ENCODE measurements at regions not wholly inside any gene's neighbourhood (a gene's known extent, or its start where the extent isn't known, plus 50 kb on each side); places are given as distances from the start of the nearest gene placed in this dataset.

DNA sequence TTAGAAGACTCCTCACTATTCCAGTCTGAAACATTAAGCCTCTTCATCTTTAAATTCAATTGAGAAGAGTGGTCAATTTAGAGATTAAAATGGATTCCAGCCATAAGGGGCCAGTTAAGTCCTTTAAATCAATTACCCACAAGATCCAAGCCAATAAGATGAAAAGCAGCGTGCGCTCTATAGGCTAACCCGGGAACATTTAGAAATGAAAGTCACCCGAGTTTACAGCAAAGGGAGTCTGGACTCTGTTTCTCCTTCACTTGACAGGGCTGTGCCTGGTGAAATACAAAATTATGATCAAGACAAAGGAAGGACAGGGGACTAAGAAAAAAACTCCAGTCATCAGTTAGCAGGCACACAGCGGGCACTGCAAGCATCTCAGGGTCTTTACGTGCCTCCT, 393.7 kb downstream of the QKI start:
- Histone ChIP-seq H3K4me1 (ENCODE audit: insufficient read depth, low read length) (peaks cover 12% of the 10 kb centered on the region), H3K36me3 (ENCODE audit: insufficient read depth, low read length) (no peaks in the 10 kb centered on the region), H3K4me3 (ENCODE audit: low read length) (no peak overlapping the region), H3K9me3 (ENCODE audit: low read length) (no peaks in the 10 kb centered on the region), H3K27me3 (ENCODE audit: insufficient read depth, low read length) (no peaks in the 10 kb centered on the region), H2AFZ (ENCODE audit: low read depth, low read length) (no peak overlapping the region)

DNA sequence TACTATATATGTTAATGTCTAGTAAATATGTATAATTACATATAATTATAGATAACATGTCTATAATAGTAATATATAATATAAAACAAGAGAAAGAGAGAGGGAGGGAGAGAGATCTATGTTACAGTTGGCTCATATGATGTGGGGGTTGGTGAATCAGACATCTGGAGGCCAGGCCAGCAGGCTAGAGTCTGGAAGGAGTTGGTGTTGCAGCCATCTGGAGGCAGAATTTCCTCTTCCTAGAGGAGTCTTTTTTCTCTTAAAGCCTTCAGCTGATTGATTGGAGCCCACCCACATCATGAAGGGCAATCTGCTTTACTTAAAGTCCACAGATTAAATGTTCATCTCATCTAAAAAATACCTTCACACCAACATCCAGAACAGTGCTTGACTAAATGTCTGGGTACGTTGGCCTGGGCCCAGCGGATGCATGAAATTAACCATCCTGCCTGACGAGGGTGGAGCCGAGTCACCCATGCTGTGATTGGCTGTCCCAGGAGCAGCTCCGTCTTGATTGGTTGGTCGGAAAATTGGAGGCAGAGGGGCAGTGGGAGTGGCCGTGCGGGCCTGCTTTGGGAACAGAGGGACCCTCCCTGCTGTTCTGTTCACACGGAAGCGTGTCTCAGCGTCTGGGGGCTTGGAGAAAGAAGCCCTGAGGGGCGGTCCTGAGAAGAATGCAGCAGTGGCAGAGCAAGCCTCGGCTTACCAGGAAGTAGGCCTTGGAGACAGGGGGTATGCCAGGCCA, 392.4 kb downstream of the QKI start:
- H2AFZ ChIP-seq (ENCODE audit: low read depth, low read length) = no peak overlapping the region
- H3K36me3 ChIP-seq (ENCODE audit: insufficient read depth, low read length) = no peaks in the 10 kb centered on the region
- H3K4me3 ChIP-seq (ENCODE audit: low read length) = no peak overlapping the region
- H3K4me1 ChIP-seq (ENCODE audit: insufficient read depth, low read length) = peaks cover 12% of the 10 kb centered on the region
- H3K27me3 ChIP-seq (ENCODE audit: insufficient read depth, low read length) = no peaks in the 10 kb centered on the region
- no peaks in the 10 kb centered on the region for H3K9me3 ChIP-seq (ENCODE audit: low read length)

DNA sequence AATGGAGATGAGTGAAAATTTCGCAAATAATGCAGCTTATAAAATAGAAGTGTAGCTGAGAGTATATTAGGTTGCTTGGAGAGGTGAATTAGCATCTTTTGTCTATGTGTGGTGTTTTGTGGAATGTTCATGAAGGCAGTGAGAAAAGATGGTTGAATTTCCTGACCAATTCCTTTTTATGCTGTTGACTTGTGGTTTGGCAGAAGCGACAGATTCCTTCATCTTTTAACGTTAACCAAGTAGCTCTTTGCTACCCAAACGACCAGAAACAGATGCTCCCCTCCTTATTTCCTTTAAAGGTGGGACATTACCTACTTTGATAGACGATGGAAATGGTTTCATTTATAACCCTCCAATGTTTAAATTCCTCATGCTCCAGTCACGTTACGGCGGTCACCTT, 390.5 kb downstream of the QKI start:
- Histone ChIP-seq H3K36me3 (ENCODE audit: insufficient read depth, low read length) (no peaks in the 10 kb centered on the region), H3K4me3 (ENCODE audit: low read length) (no peak overlapping the region), H3K27me3 (ENCODE audit: insufficient read depth, low read length) (no peaks in the 10 kb centered on the region), H3K4me1 (ENCODE audit: insufficient read depth, low read length) (peaks cover 12% of the 10 kb centered on the region), H2AFZ (ENCODE audit: low read depth, low read length) (no peak overlapping the region), H3K9me3 (ENCODE audit: low read length) (no peaks in the 10 kb centered on the region)

DNA sequence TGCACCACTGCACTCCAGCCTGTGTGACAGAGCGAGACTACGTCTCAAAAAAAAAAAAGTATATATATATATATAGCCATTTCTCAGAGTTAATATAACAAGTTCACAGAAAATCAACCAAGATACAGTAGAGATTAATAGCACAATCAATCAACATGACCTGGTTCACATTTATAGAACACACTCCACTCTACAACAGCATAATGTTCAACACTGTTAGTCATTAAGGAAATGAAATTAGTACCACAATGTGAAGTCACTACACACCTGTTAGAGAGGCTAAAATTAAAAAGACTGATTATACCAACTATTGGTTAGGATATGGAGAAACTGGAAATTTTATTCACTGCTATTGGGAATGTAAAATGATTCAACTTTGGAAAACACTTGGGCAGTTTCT, 387.7 kb downstream of the QKI start:
- Histone ChIP-seq H3K9me3 (ENCODE audit: low read length) (no peaks in the 10 kb centered on the region), H3K36me3 (ENCODE audit: insufficient read depth, low read length) (no peaks in the 10 kb centered on the region), H3K4me3 (ENCODE audit: low read length) (no peak overlapping the region), H3K27me3 (ENCODE audit: insufficient read depth, low read length) (no peaks in the 10 kb centered on the region), H3K4me1 (ENCODE audit: insufficient read depth, low read length) (no peaks in the 10 kb centered on the region), H2AFZ (ENCODE audit: low read depth, low read length) (no peak overlapping the region)

DNA sequence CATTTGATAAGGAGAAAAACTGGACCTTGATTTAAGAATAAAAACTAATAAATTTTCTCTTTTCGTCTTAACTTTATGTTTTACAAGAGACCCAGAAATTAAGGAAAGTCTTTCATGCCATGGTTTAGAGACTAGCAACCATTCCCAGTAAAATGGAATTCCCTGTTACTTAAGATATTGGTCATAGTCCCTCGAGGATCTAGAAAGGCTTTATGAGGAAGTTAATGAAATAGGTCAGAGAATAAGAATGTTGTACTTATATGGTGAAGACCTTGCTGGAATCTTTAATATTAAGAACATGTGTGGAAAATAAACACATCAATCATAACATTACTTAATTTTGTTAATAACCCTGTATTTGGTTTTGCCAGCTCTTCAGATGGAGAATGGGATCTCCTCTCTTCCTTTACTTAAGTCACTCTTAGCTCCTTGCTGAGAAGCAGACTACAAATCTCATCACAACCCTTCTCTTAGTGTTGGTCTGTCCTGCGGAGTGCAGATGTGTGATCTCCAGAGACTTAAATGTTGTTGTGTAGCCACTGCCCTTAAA, 382.9 kb downstream of the QKI start:
- H3K4me3 ChIP-seq (ENCODE audit: low read length) = no peak overlapping the region
- no peaks in the 10 kb centered on the region for H3K36me3 ChIP-seq (ENCODE audit: insufficient read depth, low read length)
- H3K4me1 ChIP-seq (ENCODE audit: insufficient read depth, low read length) = no peaks in the 10 kb centered on the region
- no peaks in the 10 kb centered on the region for H3K27me3 ChIP-seq (ENCODE audit: insufficient read depth, low read length)
- no peak overlapping the region for H2AFZ ChIP-seq (ENCODE audit: low read depth, low read length)
- H3K9me3 ChIP-seq (ENCODE audit: low read length) = no peaks in the 10 kb centered on the region

DNA sequence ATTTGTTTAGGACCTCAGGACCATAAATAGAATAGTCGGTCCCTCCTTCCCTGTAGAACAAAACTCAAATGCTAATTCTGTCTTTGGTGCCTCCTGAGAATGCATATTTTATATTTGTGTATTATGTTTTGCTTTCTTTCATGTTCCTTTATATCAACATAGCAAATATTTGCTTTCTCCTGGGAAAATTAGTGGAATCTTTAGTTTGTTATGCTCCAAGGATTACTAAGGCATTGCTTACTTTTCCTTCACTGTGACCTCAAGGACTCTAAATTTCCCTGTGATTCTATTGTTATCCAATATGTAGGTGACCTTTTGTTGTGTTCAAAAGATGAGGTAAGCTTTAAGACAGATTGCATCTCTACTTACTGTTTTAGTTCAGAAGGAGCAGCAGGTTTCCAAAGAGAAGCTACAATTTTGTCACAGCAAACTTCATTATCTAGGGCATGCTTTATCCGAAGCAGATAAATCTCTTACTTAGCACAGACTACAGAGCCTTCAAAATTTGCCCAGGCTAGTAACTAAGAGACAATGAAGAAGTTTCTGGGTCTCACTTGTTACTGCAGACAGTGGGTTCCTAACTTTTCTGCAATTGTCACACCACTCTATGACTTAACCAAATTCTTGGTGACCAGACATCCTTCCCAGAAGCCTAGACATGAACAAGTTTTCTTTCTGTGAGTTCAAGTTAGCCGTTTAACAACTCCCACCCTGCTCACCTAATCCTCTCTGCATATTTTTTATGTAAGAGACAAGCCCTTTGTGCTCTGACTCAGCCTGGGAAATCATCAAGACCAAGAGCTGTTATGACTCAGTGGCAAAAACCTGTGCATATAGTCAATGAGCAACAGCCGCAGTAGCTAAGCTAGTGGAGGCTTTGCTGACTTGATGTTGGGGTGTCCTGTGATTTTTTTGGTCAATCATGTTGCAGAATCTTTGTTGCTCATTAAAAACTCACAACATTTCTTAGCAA, 378.8 kb downstream of the QKI start:
- no peaks in the 10 kb centered on the region for H3K36me3 ChIP-seq (ENCODE audit: insufficient read depth, low read length)
- H3K4me1 ChIP-seq (ENCODE audit: insufficient read depth, low read length) = no peaks in the 10 kb centered on the region
- no peaks in the 10 kb centered on the region for H3K9me3 ChIP-seq (ENCODE audit: low read length)
- H3K4me3 ChIP-seq (ENCODE audit: low read length) = no peak overlapping the region
- no peaks in the 10 kb centered on the region for H3K27me3 ChIP-seq (ENCODE audit: insufficient read depth, low read length)
- H2AFZ ChIP-seq (ENCODE audit: low read depth, low read length) = no peak overlapping the region

DNA sequence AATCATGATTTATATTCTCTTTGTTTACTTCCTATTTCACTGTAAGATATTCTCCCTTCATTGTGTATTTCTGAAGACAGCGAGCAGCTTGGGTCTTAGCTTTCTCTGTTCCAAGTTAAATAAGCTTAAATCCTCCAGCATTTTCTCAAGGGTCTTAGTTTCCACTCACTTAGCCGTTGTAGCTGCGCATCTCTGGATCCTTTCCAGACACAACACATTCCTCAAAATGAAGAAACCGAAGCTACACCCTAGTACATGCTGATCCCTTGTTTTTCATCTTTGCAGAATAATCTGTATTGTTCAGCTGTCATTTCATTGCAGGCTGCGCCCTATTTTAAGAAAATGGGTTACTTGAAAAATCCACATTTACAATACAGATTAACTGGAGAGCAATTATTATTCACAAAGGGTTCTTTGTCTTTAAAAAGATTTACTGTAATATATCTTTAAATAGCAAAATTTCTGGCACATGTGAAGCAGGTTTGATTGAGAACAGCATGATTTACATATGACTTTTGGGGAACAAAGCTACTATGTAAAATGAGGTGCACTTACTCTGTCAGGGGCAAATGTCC, 375.8 kb downstream of the QKI start:
- no peaks in the 10 kb centered on the region for H3K27me3 ChIP-seq (ENCODE audit: insufficient read depth, low read length)
- H3K36me3 ChIP-seq (ENCODE audit: insufficient read depth, low read length) = no peaks in the 10 kb centered on the region
- H3K4me3 ChIP-seq (ENCODE audit: low read length) = no peak overlapping the region
- no peak overlapping the region for H2AFZ ChIP-seq (ENCODE audit: low read depth, low read length)
- H3K4me1 ChIP-seq (ENCODE audit: insufficient read depth, low read length) = no peaks in the 10 kb centered on the region
- no peaks in the 10 kb centered on the region for H3K9me3 ChIP-seq (ENCODE audit: low read length)

DNA sequence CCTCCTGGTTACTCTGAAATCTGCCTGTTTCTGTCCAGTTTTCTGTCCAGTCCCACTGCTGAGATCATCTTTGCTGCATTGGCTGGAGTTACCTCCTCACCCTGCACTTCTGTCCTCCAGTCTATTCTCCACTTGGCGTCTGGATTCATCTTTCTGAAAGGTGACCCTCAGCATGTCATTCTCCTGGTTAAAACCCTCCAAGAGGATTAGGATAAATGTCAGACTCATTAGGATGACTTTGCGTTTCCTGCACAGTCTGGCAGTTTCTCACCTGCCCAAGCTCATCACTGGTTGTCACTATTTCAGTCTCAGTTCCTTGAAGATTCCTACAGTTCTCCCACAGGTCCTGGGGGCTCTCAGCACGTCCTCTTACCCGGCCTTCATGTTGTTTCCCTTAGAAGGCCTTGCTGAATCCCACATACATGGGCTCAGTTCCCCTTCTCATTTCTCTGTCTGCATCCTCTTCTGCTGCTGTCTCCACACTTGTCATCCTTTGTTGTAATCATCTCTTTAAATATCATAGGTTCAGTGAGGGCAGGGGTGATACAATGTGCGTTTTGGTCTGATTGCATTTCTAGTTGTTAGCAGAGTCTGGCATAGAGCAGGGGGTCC, 374.8 kb downstream of the QKI start:
- Histone ChIP-seq H3K4me3 (ENCODE audit: low read length) (no peak overlapping the region), H3K9me3 (ENCODE audit: low read length) (no peaks in the 10 kb centered on the region), H3K36me3 (ENCODE audit: insufficient read depth, low read length) (no peaks in the 10 kb centered on the region), H3K4me1 (ENCODE audit: insufficient read depth, low read length) (no peaks in the 10 kb centered on the region), H3K27me3 (ENCODE audit: insufficient read depth, low read length) (no peaks in the 10 kb centered on the region), H2AFZ (ENCODE audit: low read depth, low read length) (no peak overlapping the region)

DNA sequence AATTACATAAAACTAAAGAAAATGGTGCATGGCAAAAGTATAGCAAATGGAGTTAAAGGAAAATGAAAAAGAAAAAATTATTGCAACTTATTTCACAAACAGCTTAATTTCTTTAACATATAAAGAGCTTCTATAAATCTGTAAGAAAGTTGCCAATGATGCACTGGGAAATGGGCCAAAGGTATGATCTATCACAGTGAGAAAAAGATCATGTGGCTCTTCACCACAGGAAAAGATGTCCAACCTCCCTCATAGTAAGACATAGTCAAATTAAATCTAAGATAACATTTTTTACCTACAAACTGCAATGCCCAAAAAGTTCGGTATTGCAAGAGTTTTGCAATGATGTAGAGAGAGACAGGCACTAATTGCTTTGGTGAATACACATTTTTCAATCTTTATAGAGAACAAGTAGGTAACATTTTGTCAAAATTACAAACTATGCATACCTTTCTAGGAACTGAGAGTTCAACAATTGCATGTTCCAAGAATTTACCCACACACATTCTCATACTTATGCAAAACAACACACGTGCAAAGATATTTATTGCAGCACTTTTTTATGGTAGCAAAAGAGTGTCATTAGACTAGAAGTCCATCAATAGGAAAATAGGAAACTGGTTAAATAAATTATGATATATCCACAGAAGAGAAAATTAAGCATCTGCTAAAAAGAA, 372.6 kb downstream of the QKI start:
- Histone ChIP-seq H3K4me3 (ENCODE audit: low read length) (no peak overlapping the region), H2AFZ (ENCODE audit: low read depth, low read length) (no peak overlapping the region), H3K4me1 (ENCODE audit: insufficient read depth, low read length) (no peaks in the 10 kb centered on the region), H3K36me3 (ENCODE audit: insufficient read depth, low read length) (no peaks in the 10 kb centered on the region), H3K9me3 (ENCODE audit: low read length) (no peaks in the 10 kb centered on the region), H3K27me3 (ENCODE audit: insufficient read depth, low read length) (no peaks in the 10 kb centered on the region)

DNA sequence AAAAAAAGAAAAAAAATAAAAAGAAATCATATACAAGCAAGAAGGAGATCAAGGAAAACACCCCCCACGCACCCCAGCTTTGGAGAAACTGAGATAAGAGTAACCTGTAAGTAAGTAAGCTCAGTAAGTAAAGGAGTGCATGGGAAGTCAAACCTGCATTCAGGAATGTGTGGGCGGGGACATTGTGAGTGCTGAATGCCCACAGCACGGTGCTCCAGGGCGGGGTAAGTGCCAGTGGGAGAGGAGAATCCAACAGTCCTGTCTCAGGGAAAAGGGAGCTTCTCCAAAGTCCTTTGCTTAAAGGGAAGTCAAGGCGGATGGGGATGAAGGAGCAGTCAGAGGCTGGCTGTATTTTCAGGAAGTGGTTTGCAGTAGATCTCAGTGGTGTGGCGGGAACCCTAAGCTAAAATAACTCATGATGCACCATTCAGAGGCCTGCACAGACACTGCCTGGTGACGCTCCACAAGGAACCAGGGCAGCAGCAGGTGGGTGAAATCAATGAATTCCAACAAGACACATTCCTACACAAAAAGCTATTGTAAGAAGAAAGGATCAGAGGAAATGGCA, 368.0 kb downstream of the QKI start:
- Histone ChIP-seq H2AFZ (ENCODE audit: low read depth, low read length) (no peak overlapping the region), H3K27me3 (ENCODE audit: insufficient read depth, low read length) (no peaks in the 10 kb centered on the region), H3K4me1 (ENCODE audit: insufficient read depth, low read length) (peaks cover 5% of the 10 kb centered on the region), H3K36me3 (ENCODE audit: insufficient read depth, low read length) (no peaks in the 10 kb centered on the region), H3K4me3 (ENCODE audit: low read length) (no peak overlapping the region), H3K9me3 (ENCODE audit: low read length) (peaks cover 3% of the 10 kb centered on the region)

DNA sequence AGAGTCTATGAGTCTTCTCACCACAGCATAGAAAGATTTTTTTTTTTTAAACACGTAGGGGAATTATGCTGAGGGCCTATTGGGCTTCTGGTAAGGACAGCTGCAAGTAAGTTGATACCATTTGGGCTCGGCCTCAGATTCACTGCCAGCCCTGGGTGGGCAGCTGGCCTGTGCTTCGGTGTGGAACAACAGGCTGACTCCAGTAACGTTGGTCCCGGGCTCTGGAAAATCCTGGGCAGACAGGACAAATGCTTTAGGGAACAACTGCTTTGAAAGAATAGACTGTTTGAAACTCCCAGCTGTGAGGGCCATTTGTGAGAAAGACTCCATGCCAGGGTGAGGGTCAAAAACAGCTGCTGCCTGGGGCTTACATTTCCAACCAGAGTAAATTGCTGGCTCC, 366.5 kb downstream of the QKI start:
- Histone ChIP-seq H3K9me3 (ENCODE audit: low read length) (peaks cover 3% of the 10 kb centered on the region), H2AFZ (ENCODE audit: low read depth, low read length) (no peak overlapping the region), H3K4me3 (ENCODE audit: low read length) (no peak overlapping the region), H3K36me3 (ENCODE audit: insufficient read depth, low read length) (no peaks in the 10 kb centered on the region), H3K27me3 (ENCODE audit: insufficient read depth, low read length) (no peaks in the 10 kb centered on the region), H3K4me1 (ENCODE audit: insufficient read depth, low read length) (peaks cover 16% of the 10 kb centered on the region)

DNA sequence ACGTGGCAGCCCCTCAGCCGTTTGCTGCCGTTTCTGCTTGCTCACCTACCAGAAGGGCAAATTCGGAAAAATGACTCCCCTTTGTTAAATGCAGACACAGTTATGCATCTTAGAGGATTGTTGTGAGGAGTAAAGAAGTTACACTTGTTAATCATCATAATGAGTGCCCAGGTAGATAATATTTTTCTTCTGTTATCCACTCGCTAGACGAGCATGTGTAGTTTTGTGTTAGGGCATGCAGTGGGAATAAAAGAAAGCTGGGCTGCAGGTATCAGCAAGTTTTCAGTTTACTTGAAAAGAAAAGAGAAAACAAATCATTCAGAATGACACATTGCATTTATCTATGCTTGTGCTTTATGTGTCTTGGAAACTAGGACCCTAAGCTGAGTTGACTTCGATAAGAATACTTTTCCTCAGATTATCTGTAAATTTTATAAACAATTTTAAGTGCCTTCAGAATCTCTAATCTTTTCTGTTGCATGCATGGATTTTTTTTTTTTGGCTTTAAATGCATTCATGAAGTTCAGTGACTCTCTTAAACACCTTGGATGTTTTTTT, 365.3 kb downstream of the QKI start:
- no peak overlapping the region for H3K4me3 ChIP-seq (ENCODE audit: low read length)
- peaks cover 22% of the 10 kb centered on the region for H3K4me1 ChIP-seq (ENCODE audit: insufficient read depth, low read length)
- H3K9me3 ChIP-seq (ENCODE audit: low read length) = peaks cover 3% of the 10 kb centered on the region
- no peaks in the 10 kb centered on the region for H3K27me3 ChIP-seq (ENCODE audit: insufficient read depth, low read length)
- no peaks in the 10 kb centered on the region for H3K36me3 ChIP-seq (ENCODE audit: insufficient read depth, low read length)
- H2AFZ ChIP-seq (ENCODE audit: low read depth, low read length) = no peak overlapping the region

Measured in neuron (in vitro differentiated cells).